ENCODE measurements at regions not wholly inside any gene's neighbourhood (a gene's known extent, or its start where the extent isn't known, plus 50 kb on each side); places are given as distances from the start of the nearest gene placed in this dataset.

- no peak overlapping the region for H4K91ac ChIP-seq (replicated peaks; ENCODE audit: insufficient read length, low read length)
- H3K18ac ChIP-seq (ENCODE audit: extremely low read depth, low read length) = no peak overlapping the region
- H4K8ac ChIP-seq (ENCODE audit: extremely low read depth, insufficient read depth, low read length) = no peak overlapping the region
- no peak overlapping the region for H3K23ac ChIP-seq (ENCODE audit: insufficient read length)
- H3K4ac ChIP-seq (replicated peaks; ENCODE audit: insufficient read length, low read depth, low read length) = no peak overlapping the region
- CTCF ChIA-PET (ENCODE audit: partially characterized antibody) = no interaction called here
- H3K36me3 ChIP-seq (ENCODE audit: control insufficient read depth in 2 of 4, insufficient read depth in 4 of 4, low read length in 3 of 4) = no peaks in the 10 kb centered on the region
- no peak for TF ChIP-seq CEBPB (IDR thresholded peaks at IDR 0.05; ENCODE audit: low read depth, low read length)
- no peak for TF ChIP-seq RBBP5 (IDR thresholded peaks at IDR 0.05; ENCODE audit: borderline replicate concordance, low read depth, low read length)
- no peak for TF ChIP-seq SIRT6 (IDR thresholded peaks at IDR 0.05; ENCODE audit: low read length)
- TF ChIP-seq ZNF274 (IDR thresholded peaks at IDR 0.05; ENCODE audit: borderline replicate concordance, extremely low read depth, low read length) = no peak
- TF ChIP-seq CBX5 (IDR thresholded peaks at IDR 0.05; ENCODE audit: low read depth, low read length) = no peak
- TF ChIP-seq CBX8 (IDR thresholded peaks at IDR 0.05; ENCODE audit: borderline replicate concordance, low read depth, low read length) = no peak
- TF ChIP-seq HDAC6 (IDR thresholded peaks at IDR 0.05; ENCODE audit: low read depth, low read length) = no peak
- no peak for TF ChIP-seq NRF1 (IDR thresholded peaks at IDR 0.05; ENCODE audit: low read depth, low read length)
- TF ChIP-seq GTF2F1 (IDR thresholded peaks at IDR 0.05; ENCODE audit: borderline replicate concordance, low read depth, low read length) = no peak
- TF ChIP-seq TEAD4 (IDR thresholded peaks at IDR 0.05; ENCODE audit: low read depth, low read length) = no peak
- no peak for TF ChIP-seq NANOG (IDR thresholded peaks at IDR 0.05; ENCODE audit: insufficient read depth, low read depth, low read length, poor library complexity, severe bottlenecking)
- no peaks in the 10 kb centered on the region for H3K79me1 ChIP-seq (ENCODE audit: low read depth, low read length)
- 96% methylated on average over 1 of the region's 1 CpG; no CpG with 5 or more reads in 1 of the 2 experiments for WGBS, 2 experiments (ENCODE audit: extremely low coverage in 1 of 2, insufficient coverage in 1 of 2, insufficient read length in 1 of 2, insufficient replicate concordance in 2 of 2, low coverage in 1 of 2, low lambda C conversion rate in 2 of 2, missing lambda C conversion rate in 1 of 2)
- H3K27ac ChIP-seq (ENCODE audit: low read depth, low read length) = no peak overlapping the region
- H3K56ac ChIP-seq (replicated peaks; ENCODE audit: insufficient read length, low read depth, low read length) = no peak overlapping the region
- no peak overlapping the region for H3K4me3 ChIP-seq (ENCODE audit: extremely low read depth in 1 of 4, insufficient read depth in 2 of 4, low read depth in 3 of 4, low read length in 4 of 4)
- H3K9me3 ChIP-seq (ENCODE audit: insufficient read depth in 2 of 2, low read depth in 1 of 2, low read length in 1 of 2) = no peaks in the 10 kb centered on the region
- no peak overlapping the region for H2BK120ac ChIP-seq (replicated peaks; ENCODE audit: low read depth, low read length)
- DNase-seq (ENCODE audit: low read depth in 1 of 2, low spot score in 2 of 2) (no peak), FAIRE-seq (no peak)
- no peaks in the 10 kb centered on the region for H3K23me2 ChIP-seq (ENCODE audit: low read depth, low read length)
- H3K4me1 ChIP-seq (replicated peaks in 1 of 4; ENCODE audit: control insufficient read depth in 3 of 4, insufficient read depth in 4 of 4, low read length in 3 of 4) = no peaks in the 10 kb centered on the region
- H2BK15ac ChIP-seq (ENCODE audit: low read length) = no peak overlapping the region
- H3K4me2 ChIP-seq (ENCODE audit: insufficient read depth in 1 of 2, low read depth in 2 of 2, low read length in 2 of 2) = no peak overlapping the region
- no peaks in the 10 kb centered on the region for H3K79me2 ChIP-seq (ENCODE audit: control insufficient read depth in 1 of 2, insufficient read depth in 2 of 2, low read length in 2 of 2)
- no peaks in the 10 kb centered on the region for H3K27me3 ChIP-seq (replicated peaks in 1 of 4; ENCODE audit: control insufficient read depth in 3 of 4, extremely low read depth in 1 of 4, insufficient read depth in 3 of 4, low read length in 3 of 4)
- H2AK5ac ChIP-seq (ENCODE audit: low read depth, low read length) = no peak overlapping the region
- no peak overlapping the region for H3K9ac ChIP-seq (replicated peaks in 1 of 4; ENCODE audit: extremely low read depth in 1 of 4, low read depth in 3 of 4, low read length in 3 of 4)
- no peak overlapping the region for H2BK20ac ChIP-seq (ENCODE audit: low read length)
- H2AFZ ChIP-seq (ENCODE audit: low read length) = no peak overlapping the region
- H4K5ac ChIP-seq (ENCODE audit: insufficient read length, low read depth, low read length) = no peak overlapping the region
- H4K20me1 ChIP-seq (replicated peaks in 1 of 2; ENCODE audit: control insufficient read depth in 1 of 2, insufficient read depth in 2 of 2, low read length in 2 of 2) = no peaks in the 10 kb centered on the region
- POLR2A ChIA-PET (ENCODE audit: partially characterized antibody) = interaction anchor here (0.6 kb wide), 1 partner anchor 1917 kb away, joined by 3 read pairs; no protein-coding TSS in a partner anchor
- H2BK12ac ChIP-seq (ENCODE audit: low read depth, low read length) = no peak overlapping the region
- H2BK5ac ChIP-seq (ENCODE audit: low read depth, low read length) = no peak overlapping the region
- H3K14ac ChIP-seq (ENCODE audit: insufficient read length) = no peak overlapping the region
Observed at GRCh38 chr17:70794738-70795137, 625.4 kb downstream of the KCNJ2 start.
